22Rv1 (cell line): ENCODE measurements at regions not wholly inside any gene's neighbourhood (a gene's known extent, or its start where the extent isn't known, plus 50 kb on each side); places are given as distances from the start of the nearest gene placed in this dataset.

Experiments
- ZFX ChIP-seq: fragments of 450-650 bp; IDR thresholded peaks from 2 replicates; pipeline ENCODE4 v1.6.1; 2017; ENCODE audit warnings: antibody characterized with exemption, borderline replicate concordance
- TF ChIP-seq, protein P1 (sequence below): fragments of 450-650 bp; IDR thresholded peaks from 2 replicates; pipeline ENCODE4 v1.5.1; 2017; ENCODE audit warnings: mild to moderate bottlenecking

DNA sequence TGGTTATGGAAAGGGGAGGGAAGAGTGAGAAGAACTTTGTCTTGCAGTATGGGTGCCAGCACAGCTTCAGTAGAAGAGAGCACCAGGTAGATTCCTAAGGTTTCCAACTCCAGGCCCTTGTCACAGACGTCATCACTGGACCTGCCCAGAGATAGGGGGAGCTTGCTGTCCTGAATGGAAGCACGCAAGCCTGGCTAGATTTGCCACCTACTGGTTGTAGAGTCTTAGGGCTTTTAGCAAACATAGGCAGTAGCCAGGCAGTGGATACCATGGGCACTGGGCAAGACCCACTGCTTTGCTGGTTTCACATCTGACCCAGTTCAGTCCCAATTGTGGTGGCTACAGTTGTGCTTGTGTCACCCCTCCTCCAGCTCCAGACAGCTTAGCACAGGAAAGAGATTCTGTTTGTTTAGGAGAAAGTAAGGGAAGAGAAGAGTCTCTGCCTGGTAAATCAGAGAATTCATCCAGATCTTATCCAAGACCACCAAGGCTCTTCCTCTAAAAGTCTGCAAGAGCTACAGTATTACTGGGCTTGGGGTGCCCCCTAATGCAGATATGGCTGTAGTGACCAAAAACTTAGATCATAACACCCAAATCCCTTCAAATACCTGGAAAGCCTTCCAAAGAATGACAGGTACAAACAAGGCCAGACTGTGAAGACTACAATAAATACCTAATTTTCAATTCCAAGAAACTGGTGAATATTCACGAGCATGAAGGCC, 158.9 kb downstream of the HINT1 start:
- TF ChIP-seq, protein P1, sequence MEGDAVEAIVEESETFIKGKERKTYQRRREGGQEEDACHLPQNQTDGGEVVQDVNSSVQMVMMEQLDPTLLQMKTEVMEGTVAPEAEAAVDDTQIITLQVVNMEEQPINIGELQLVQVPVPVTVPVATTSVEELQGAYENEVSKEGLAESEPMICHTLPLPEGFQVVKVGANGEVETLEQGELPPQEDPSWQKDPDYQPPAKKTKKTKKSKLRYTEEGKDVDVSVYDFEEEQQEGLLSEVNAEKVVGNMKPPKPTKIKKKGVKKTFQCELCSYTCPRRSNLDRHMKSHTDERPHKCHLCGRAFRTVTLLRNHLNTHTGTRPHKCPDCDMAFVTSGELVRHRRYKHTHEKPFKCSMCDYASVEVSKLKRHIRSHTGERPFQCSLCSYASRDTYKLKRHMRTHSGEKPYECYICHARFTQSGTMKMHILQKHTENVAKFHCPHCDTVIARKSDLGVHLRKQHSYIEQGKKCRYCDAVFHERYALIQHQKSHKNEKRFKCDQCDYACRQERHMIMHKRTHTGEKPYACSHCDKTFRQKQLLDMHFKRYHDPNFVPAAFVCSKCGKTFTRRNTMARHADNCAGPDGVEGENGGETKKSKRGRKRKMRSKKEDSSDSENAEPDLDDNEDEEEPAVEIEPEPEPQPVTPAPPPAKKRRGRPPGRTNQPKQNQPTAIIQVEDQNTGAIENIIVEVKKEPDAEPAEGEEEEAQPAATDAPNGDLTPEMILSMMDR, result 0 out of 2 replicates have a peak, but pooled peaks have one; percentile 6
- no peak for TF ChIP-seq ZFX
